Spleen (tissue), 11 donors: ENCODE measurements at regions not wholly inside any gene's neighbourhood (a gene's known extent, or its start where the extent isn't known, plus 50 kb on each side); places are given as distances from the start of the nearest gene placed in this dataset.

Experiments used
- DNase-seq: peaks from one replicate; pipeline ENCODE4 v3.0.0-alpha.2; 2020
- H3K27ac ChIP-seq, 8 donors: fragments of 200-600 bp; sonication (generic) in 7 of 8; 1 replicate in 4 of 8; 2 replicates in 4 of 8; pipeline versions ENCODE4 v1.5.0 to v1.8.0; 2016 to 2021; ENCODE audit warnings: inconsistent platforms in 4 of 8, mild to moderate bottlenecking in 4 of 8, moderate library complexity in 1 of 8
- H3K27me3 ChIP-seq, 7 donors: fragments of 200-600 bp; sonication (generic) in 6 of 7; replicated peaks in 1 of 7; 1 replicate in 4 of 7; 2 replicates in 3 of 7; pipeline versions ENCODE4 v1.5.0 to v1.8.0; 2016 to 2021; ENCODE audit warnings: inconsistent platforms in 3 of 7, mild to moderate bottlenecking in 1 of 7
- H3K36me3 ChIP-seq, 6 donors: fragments of 200-600 bp; sonication (generic) in 5 of 6; 1 replicate in 4 of 6; 2 replicates in 2 of 6; pipeline versions ENCODE4 v1.5.0 to v1.8.0; 2016 to 2021; ENCODE audit warnings: inconsistent platforms in 2 of 6
- H3K4me1 ChIP-seq, 6 donors: fragments of 200-600 bp; sonication (generic) in 5 of 6; 1 replicate in 3 of 6; 2 replicates in 3 of 6; pipeline versions ENCODE4 v1.5.0 to v1.8.0; 2016 to 2021; ENCODE audit warnings: inconsistent platforms in 3 of 6
- H3K4me3 ChIP-seq, 8 donors: fragments of 200-600 bp; sonication (generic) in 7 of 8; 1 replicate in 4 of 8; 2 replicates in 4 of 8; pipeline versions ENCODE4 v1.5.0 to v1.8.0; 2016 to 2021; ENCODE audit warnings: inconsistent platforms in 4 of 8, mild to moderate bottlenecking in 4 of 8, moderate library complexity in 2 of 8
- H3K9me3 ChIP-seq, 8 donors: fragments of 200-600 bp; sonication (generic) in 7 of 8; 1 replicate in 4 of 8; 2 replicates in 4 of 8; pipeline versions ENCODE4 v1.5.0 to v1.8.0; 2016 to 2021; ENCODE audit warnings: inconsistent platforms in 4 of 8
- CTCF ChIP-seq, 11 experiments: fragments of 200-600 bp in 7 of 11; fragments of 450-650 bp in 4 of 11; sonication (generic) in 4 of 11; IDR thresholded peaks in 8 of 11; conservative IDR thresholded peaks in 3 of 11; 1 replicate in 7 of 11; 2 replicates in 4 of 11; pipeline versions ENCODE4 v1.4.0 to v1.8.0; 2016 to 2021; ENCODE audit warnings: antibody characterized with exemption in 11 of 11, inconsistent platforms in 4 of 11, mild to moderate bottlenecking in 1 of 11
- POLR2A ChIP-seq, 3 donors: fragments of 450-650 bp; IDR thresholded peaks; one replicate each; pipeline ENCODE4 v1.5.1; 2017; ENCODE audit warnings: antibody characterized with exemption in 3 of 3, mild to moderate bottlenecking in 1 of 3
- POLR2AphosphoS5 ChIP-seq, 3 donors: sonication (generic); formaldehyde crosslinking; IDR thresholded peaks; one replicate each; pipeline ENCODE4 v1.5.1; 2017; ENCODE audit warnings: antibody characterized with exemption in 3 of 3
- WGBS, 5 donors: extraction: QIAGEN DNeasy Blood & Tissue Kit in 3 of 5; methylation state at CpG; one replicate each; pipeline versions ENCODE4 v1.1.5 to v1.1.7; 2013 to 2018; 5-methylcytosine and 5-hydroxymethylcytosine counted together
- intact Hi-C: fragments of 100-400 bp; cut with DNase I; formaldehyde crosslinking; loops from one replicate; pipeline ENCODE4 v1.15.0; 2023; ENCODE audit warnings: low total_unique reads
- donor health status: healthy with polysubstance abuse.
- donor health status: DM: no; HTN: no; CAD: no; lungs with moderate emphysema.
- donor health status: DM: no; HTN: no; CAD: no.
- donor health status: Bipolar disorder and iron deficiency.
- donor health status: healthy.
- donor health status: DM: no; HTN: no; CAD: no.
- donor health status: DM: yes; HTN: yes; CAD: no.

- 77 to 85% (median 83%) methylated on average over 5 of the region's 5 CpGs for WGBS, 5 donors
- no peak overlapping the region for H3K27ac ChIP-seq
- no peak overlapping the region for H3K4me3 ChIP-seq
- TF ChIP-seq POLR2AphosphoS5 (IDR thresholded peaks at IDR 0.05), result no peak
- intact Hi-C loops, result no loop called here
- H3K36me3 ChIP-seq, result no peaks in the 10 kb centered on the region
- no peaks in the 10 kb centered on the region for H3K4me1 ChIP-seq
- H3K9me3 ChIP-seq, result no peaks in the 10 kb centered on the region
- DNase-seq, result no peak
- H3K27me3 ChIP-seq, result no peaks in the 10 kb centered on the region
These were observed 384.9 kb downstream of the MAFB start for GRCh38 chr20:40304119-40304613.

GRCh38 chr20:40294747-40295146, 394.3 kb downstream of the MAFB start:
- intact Hi-C loops, result no loop called here
- DNase-seq, result no peak
- Histone ChIP-seq H3K27me3 (no peaks in the 10 kb centered on the region), H3K27ac (no peak overlapping the region), H3K4me1 (no peaks in the 10 kb centered on the region), H3K4me3 (no peak overlapping the region), H3K9me3 (peaks cover 4 to 17% (median 12%) of the 10 kb centered on the region in 8 donors), H3K36me3 (no peaks in the 10 kb centered on the region)
- WGBS, 5 donors, result 68 to 84% (median 79%) methylated on average over 1 of the region's 1 CpG
- no peak for TF ChIP-seq POLR2AphosphoS5 (IDR thresholded peaks at IDR 0.05)
- no peak for TF ChIP-seq CTCF (IDR thresholded peaks at IDR 0.05 in 8 of 11, conservative IDR thresholded peaks at IDR 0.05 in 3 of 11)

- Histone ChIP-seq H3K9me3 (peaks cover 4 to 17% (median 12%) of the 10 kb centered on the region in 8 donors), H3K27me3 (no peaks in the 10 kb centered on the region), H3K36me3 (no peaks in the 10 kb centered on the region), H3K4me3 (no peak overlapping the region), H3K4me1 (no peaks in the 10 kb centered on the region), H3K27ac (no peak overlapping the region)
- intact Hi-C loops, result no loop called here
- WGBS, 5 donors, result 68 to 76% (median 73%) methylated on average over 6 of the region's 6 CpGs
- TF ChIP-seq POLR2A (IDR thresholded peaks at IDR 0.05), result no peak
- TF ChIP-seq CTCF (IDR thresholded peaks at IDR 0.05 in 8 of 11, conservative IDR thresholded peaks at IDR 0.05 in 3 of 11), result no peak
- TF ChIP-seq POLR2AphosphoS5 (IDR thresholded peaks at IDR 0.05), result no peak
- DNase-seq, result no peak
These were observed 394.9 kb downstream of the MAFB start for GRCh38 chr20:40294175-40294574.

DNA sequence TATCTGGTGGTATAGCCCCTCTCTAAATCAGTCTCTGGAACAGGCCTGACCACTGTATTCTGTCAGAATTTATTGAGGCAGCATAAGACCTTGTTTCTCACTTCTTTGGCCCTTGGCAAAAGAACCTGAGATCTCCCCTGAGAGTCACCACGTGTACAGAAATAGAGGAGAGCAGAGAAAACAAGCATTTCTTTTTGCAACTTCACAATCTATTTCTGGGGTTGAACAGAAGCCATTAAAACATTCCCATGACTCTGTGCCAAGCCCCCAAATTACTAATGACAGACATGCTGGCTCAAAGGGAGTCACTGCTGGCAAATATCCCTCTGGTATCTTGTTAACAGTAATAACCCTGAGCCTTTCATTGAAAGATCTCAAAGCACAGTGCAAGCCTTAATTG, 395.3 kb downstream of the MAFB start:
- TF ChIP-seq POLR2AphosphoS5 (IDR thresholded peaks at IDR 0.05) (no peak), POLR2A (IDR thresholded peaks at IDR 0.05) (no peak), CTCF (IDR thresholded peaks at IDR 0.05 in 8 of 11, conservative IDR thresholded peaks at IDR 0.05 in 3 of 11) (no peak)
- Histone ChIP-seq H3K36me3 (no peaks in the 10 kb centered on the region), H3K9me3 (peaks cover 4 to 17% (median 12%) of the 10 kb centered on the region in 8 donors), H3K27ac (no peak overlapping the region), H3K4me1 (no peaks in the 10 kb centered on the region), H3K4me3 (no peak overlapping the region), H3K27me3 (no peaks in the 10 kb centered on the region)
- intact Hi-C loops, result no loop called here
- WGBS, 5 donors, result 44 to 72% (median 55%) methylated on average over 1 of the region's 1 CpG
- DNase-seq, result no peak
